Breast epithelium (tissue), 3 donors: ENCODE measurements at regions not wholly inside any gene's neighbourhood (a gene's known extent, or its start where the extent isn't known, plus 50 kb on each side); places are given as distances from the start of the nearest gene placed in this dataset.

ENCODE experiments used
- CTCF ChIP-seq, 3 donors: fragments of 450-650 bp; IDR thresholded peaks; one replicate each; pipeline ENCODE4 v1.5.1; 2016 to 2017; ENCODE audit warnings: antibody characterized with exemption in 3 of 3, mild to moderate bottlenecking in 3 of 3, moderate library complexity in 3 of 3
- POLR2A ChIP-seq: fragments of 450-650 bp; IDR thresholded peaks from one replicate; pipeline ENCODE4 v1.6.1; 2016; ENCODE audit warnings: antibody characterized with exemption, mild to moderate bottlenecking, moderate library complexity

GRCh38 chr20:60884277-60884676 lies 367.8 kb upstream of the CDH4 start:
- TF ChIP-seq CTCF (IDR thresholded peaks at IDR 0.05), result no peak
- TF ChIP-seq POLR2A, result no peak
